LNCAP (cell line): ENCODE measurements at regions not wholly inside any gene's neighbourhood (a gene's known extent, or its start where the extent isn't known, plus 50 kb on each side); places are given as distances from the start of the nearest gene placed in this dataset.

Source experiments
- CTCF ChIP-seq: fragments of 450-650 bp; IDR thresholded peaks from 2 replicates; pipeline ENCODE4 v1.5.1; 2017; ENCODE audit warnings: mild to moderate bottlenecking

- TF ChIP-seq CTCF: no peak
Measured at GRCh38 chr5:124153588-124153987, 592.9 kb downstream of the ZNF608 start.

GRCh38 chr5:124148574-124148973, 597.9 kb downstream of the ZNF608 start:
- no peak for TF ChIP-seq CTCF

- no peak for TF ChIP-seq CTCF
Measured at GRCh38 chr5:124140060-124140459, 606.4 kb downstream of the ZNF608 start.

GRCh38 chr5:124139477-124139876, 607.0 kb downstream of the ZNF608 start:
- TF ChIP-seq CTCF: no peak

- no peak for TF ChIP-seq CTCF
Measured at GRCh38 chr5:124136609-124137008, 609.8 kb downstream of the ZNF608 start.

- TF ChIP-seq CTCF: no peak
Measured at GRCh38 chr5:124134941-124135340, 611.5 kb downstream of the ZNF608 start.

GRCh38 chr5:124133406-124133805, 613.0 kb downstream of the ZNF608 start:
- no peak for TF ChIP-seq CTCF

GRCh38 chr5:124132843-124133242, 613.6 kb downstream of the ZNF608 start:
- TF ChIP-seq CTCF: no peak
